Stomach (tissue), 4 donors: ENCODE measurements at regions not wholly inside any gene's neighbourhood (a gene's known extent, or its start where the extent isn't known, plus 50 kb on each side); places are given as distances from the start of the nearest gene placed in this dataset.

ENCODE experiments used
- EP300 ChIP-seq: sonication (generic); formaldehyde crosslinking; IDR thresholded peaks from one replicate; pipeline ENCODE4 v1.6.1; 2017; ENCODE audit warnings: antibody characterized with exemption
- POLR2A ChIP-seq, 4 donors: fragments of 450-650 bp; IDR thresholded peaks; one replicate each; pipeline ENCODE4 v1.6.1; 2016; ENCODE audit warnings: antibody characterized with exemption in 4 of 4, control low read depth in 2 of 4, mild to moderate bottlenecking in 1 of 4, moderate library complexity in 1 of 4
- POLR2AphosphoS5 ChIP-seq, 3 donors: sonication (generic); formaldehyde crosslinking; IDR thresholded peaks; one replicate each; pipeline ENCODE4 v1.6.1; 2016; ENCODE audit warnings: antibody characterized with exemption in 3 of 3
- TF ChIP-seq, protein P1 (sequence below), 7 experiments: fragments of 450-650 bp in 4 of 7; fragments of 200-600 bp in 3 of 7; sonication (generic) in 3 of 7; IDR thresholded peaks; one replicate each; pipeline ENCODE4 v1.5.1; 2016 to 2019; ENCODE audit warnings: antibody characterized with exemption in 7 of 7, control low read depth in 2 of 7, mild to moderate bottlenecking in 1 of 7

- TF ChIP-seq, protein P1, sequence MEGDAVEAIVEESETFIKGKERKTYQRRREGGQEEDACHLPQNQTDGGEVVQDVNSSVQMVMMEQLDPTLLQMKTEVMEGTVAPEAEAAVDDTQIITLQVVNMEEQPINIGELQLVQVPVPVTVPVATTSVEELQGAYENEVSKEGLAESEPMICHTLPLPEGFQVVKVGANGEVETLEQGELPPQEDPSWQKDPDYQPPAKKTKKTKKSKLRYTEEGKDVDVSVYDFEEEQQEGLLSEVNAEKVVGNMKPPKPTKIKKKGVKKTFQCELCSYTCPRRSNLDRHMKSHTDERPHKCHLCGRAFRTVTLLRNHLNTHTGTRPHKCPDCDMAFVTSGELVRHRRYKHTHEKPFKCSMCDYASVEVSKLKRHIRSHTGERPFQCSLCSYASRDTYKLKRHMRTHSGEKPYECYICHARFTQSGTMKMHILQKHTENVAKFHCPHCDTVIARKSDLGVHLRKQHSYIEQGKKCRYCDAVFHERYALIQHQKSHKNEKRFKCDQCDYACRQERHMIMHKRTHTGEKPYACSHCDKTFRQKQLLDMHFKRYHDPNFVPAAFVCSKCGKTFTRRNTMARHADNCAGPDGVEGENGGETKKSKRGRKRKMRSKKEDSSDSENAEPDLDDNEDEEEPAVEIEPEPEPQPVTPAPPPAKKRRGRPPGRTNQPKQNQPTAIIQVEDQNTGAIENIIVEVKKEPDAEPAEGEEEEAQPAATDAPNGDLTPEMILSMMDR (IDR thresholded peaks at IDR 0.05), result no peak
- TF ChIP-seq POLR2A (IDR thresholded peaks at IDR 0.05) (no peak), EP300 (no peak), POLR2AphosphoS5 (IDR thresholded peaks at IDR 0.05) (no peak)
These were observed 380.1 kb upstream of the SULF2 start for GRCh38 chr20:48165401-48165685.
